Parathyroid adenoma (tissue), 2 donors: ENCODE measurements at regions not wholly inside any gene's neighbourhood (a gene's known extent, or its start where the extent isn't known, plus 50 kb on each side); places are given as distances from the start of the nearest gene placed in this dataset.
"Not testable (repeated sequence)": the region's sequence is repeated elsewhere in the genome, so short reads cannot be mapped to it uniquely, and the experiment has no call there.

Experiments used
- H2AFZ ChIP-seq: fragments of 300-600 bp; sonication (generic); one replicate; pipeline ENCODE4 v1.7.0; 2017; ENCODE audit warnings: antibody characterized with exemption, mild to moderate bottlenecking
- H3K27ac ChIP-seq: fragments of 300-600 bp; sonication (generic); one replicate; pipeline ENCODE4 v1.7.0; 2017
- H3K27me3 ChIP-seq: fragments of 300-600 bp; sonication (generic); one replicate; pipeline ENCODE4 v1.7.0; 2017; ENCODE audit warnings: low read length; ENCODE audit not compliant: control insufficient read depth, insufficient read depth
- H3K36me3 ChIP-seq: fragments of 300-600 bp; sonication (generic); one replicate; pipeline ENCODE4 v1.7.0; 2017; ENCODE audit warnings: low read length; ENCODE audit not compliant: control insufficient read depth, insufficient read depth
- H3K4me1 ChIP-seq: fragments of 300-600 bp; sonication (generic); one replicate; pipeline ENCODE4 v1.7.0; 2017; ENCODE audit warnings: control low read depth
- H3K4me2 ChIP-seq: fragments of 300-600 bp; sonication (generic); one replicate; pipeline ENCODE4 v1.7.0; 2017; ENCODE audit warnings: low read length
- H3K4me3 ChIP-seq: fragments of 300-600 bp; sonication (generic); one replicate; pipeline ENCODE4 v1.7.0; 2017; ENCODE audit warnings: low read depth, low read length
- H3K79me2 ChIP-seq: fragments of 300-600 bp; sonication (generic); one replicate; pipeline ENCODE4 v1.7.0; 2017; ENCODE audit warnings: control low read depth
- H3K9ac ChIP-seq: fragments of 300-600 bp; sonication (generic); one replicate; pipeline ENCODE4 v1.7.0; 2017; ENCODE audit warnings: mild to moderate bottlenecking
- H3K9me3 ChIP-seq: fragments of 300-600 bp; sonication (generic); one replicate; pipeline ENCODE4 v1.7.0; 2017; ENCODE audit warnings: low read length; ENCODE audit not compliant: control insufficient read depth
- TF ChIP-seq, protein P1 (sequence below): fragments of 300-600 bp; sonication (generic); IDR thresholded peaks from one replicate; pipeline ENCODE4 v1.7.0; 2017; ENCODE audit warnings: antibody characterized with exemption, mild to moderate bottlenecking
- donor health status: primary hyperparathyroidism.

DNA sequence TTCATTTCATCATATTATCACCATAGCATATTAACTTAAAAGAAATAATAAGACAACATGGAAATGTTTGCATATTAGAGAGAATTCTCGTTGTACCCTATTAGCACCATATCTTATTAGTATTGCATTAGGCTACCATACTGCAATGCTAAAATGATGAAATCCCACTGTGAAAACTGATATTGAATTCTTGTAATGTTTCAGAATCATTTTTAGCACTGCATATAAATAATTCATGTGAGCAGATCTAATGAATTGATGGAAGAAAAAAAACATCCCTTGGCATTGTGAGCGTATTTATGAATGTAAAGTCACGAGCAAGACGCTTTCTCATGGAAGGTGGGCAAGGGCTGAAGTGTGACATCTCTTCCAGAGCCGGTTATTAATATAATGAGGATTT, 257.1 kb upstream of the PTBP2 start:
- Histone ChIP-seq H3K4me1 (no peaks in the 10 kb centered on the region), H3K36me3 (no peaks in the 10 kb centered on the region), H3K9me3 (no peaks in the 10 kb centered on the region), H3K27ac (no peak overlapping the region), H3K79me2 (no peaks in the 10 kb centered on the region), H3K27me3 (no peaks in the 10 kb centered on the region), H3K9ac (no peak overlapping the region), H3K4me2 (no peak overlapping the region), H2AFZ (no peak overlapping the region), H3K4me3 (no peak overlapping the region)
- TF ChIP-seq, protein P1, sequence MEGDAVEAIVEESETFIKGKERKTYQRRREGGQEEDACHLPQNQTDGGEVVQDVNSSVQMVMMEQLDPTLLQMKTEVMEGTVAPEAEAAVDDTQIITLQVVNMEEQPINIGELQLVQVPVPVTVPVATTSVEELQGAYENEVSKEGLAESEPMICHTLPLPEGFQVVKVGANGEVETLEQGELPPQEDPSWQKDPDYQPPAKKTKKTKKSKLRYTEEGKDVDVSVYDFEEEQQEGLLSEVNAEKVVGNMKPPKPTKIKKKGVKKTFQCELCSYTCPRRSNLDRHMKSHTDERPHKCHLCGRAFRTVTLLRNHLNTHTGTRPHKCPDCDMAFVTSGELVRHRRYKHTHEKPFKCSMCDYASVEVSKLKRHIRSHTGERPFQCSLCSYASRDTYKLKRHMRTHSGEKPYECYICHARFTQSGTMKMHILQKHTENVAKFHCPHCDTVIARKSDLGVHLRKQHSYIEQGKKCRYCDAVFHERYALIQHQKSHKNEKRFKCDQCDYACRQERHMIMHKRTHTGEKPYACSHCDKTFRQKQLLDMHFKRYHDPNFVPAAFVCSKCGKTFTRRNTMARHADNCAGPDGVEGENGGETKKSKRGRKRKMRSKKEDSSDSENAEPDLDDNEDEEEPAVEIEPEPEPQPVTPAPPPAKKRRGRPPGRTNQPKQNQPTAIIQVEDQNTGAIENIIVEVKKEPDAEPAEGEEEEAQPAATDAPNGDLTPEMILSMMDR: no peak

GRCh38 chr1:96464991-96465390, 256.6 kb upstream of the PTBP2 start:
- H3K27me3 ChIP-seq: no peaks in the 10 kb centered on the region
- no peaks in the 10 kb centered on the region for H3K36me3 ChIP-seq
- no peaks in the 10 kb centered on the region for H3K79me2 ChIP-seq
- no peak overlapping the region for H3K4me2 ChIP-seq
- no peaks in the 10 kb centered on the region for H3K9me3 ChIP-seq
- TF ChIP-seq, protein P1: no peak
- H3K4me3 ChIP-seq: no peak overlapping the region
- no peaks in the 10 kb centered on the region for H3K4me1 ChIP-seq
- no peak overlapping the region for H3K27ac ChIP-seq
- no peak overlapping the region for H2AFZ ChIP-seq
- no peak overlapping the region for H3K9ac ChIP-seq

DNA sequence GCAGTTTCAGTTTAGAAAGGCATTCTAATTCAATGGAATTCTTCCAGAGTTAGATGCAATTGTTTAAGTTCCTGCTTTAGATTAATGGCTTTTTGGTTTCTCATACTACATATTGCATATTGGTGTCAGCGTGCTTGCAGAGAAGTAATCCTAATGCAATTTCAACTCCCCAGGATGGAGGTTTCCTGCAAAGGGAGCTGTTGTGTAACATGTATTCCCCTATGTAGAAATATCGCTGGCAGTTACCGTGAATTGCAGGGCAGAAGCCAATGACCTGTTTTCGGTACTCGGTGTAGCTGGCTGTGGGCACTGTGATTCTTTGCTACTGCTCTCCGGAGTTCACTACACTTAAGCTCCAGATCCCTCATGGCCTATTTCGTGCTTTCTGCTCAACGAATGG, 256.1 kb upstream of the PTBP2 start:
- no peaks in the 10 kb centered on the region for H3K4me1 ChIP-seq
- no peak overlapping the region for H3K9ac ChIP-seq
- no peaks in the 10 kb centered on the region for H3K27me3 ChIP-seq
- H3K4me3 ChIP-seq: no peak overlapping the region
- H3K27ac ChIP-seq: no peak overlapping the region
- H2AFZ ChIP-seq: no peak overlapping the region
- H3K79me2 ChIP-seq: no peaks in the 10 kb centered on the region
- H3K9me3 ChIP-seq: no peaks in the 10 kb centered on the region
- no peak overlapping the region for H3K4me2 ChIP-seq
- no peaks in the 10 kb centered on the region for H3K36me3 ChIP-seq
- TF ChIP-seq, protein P1: no peak

DNA sequence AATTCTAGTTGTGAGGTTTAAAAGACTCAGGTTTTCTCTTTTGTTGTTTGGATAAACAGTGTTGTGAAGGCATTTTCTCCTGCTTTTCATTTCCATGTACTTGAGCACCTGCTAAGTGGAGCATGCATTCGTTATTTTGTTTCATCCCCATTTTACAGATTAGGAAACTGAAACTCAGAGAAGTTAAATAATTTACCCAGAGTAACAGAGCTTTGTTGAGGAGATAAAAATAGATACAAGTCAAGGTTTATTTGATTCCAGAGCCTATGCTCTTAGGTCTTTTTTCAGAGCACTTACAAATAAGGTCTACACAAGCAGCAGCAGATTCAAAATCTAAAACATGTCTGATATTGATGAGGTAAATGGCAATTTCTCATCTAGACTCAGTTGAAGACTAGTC, 254.7 kb upstream of the PTBP2 start:
- no peaks in the 10 kb centered on the region for H3K4me1 ChIP-seq
- H3K27me3 ChIP-seq: no peaks in the 10 kb centered on the region
- H3K4me3 ChIP-seq: no peak overlapping the region
- H3K4me2 ChIP-seq: no peak overlapping the region
- no peaks in the 10 kb centered on the region for H3K79me2 ChIP-seq
- TF ChIP-seq, protein P1: no peak
- H3K27ac ChIP-seq: no peak overlapping the region
- H3K9ac ChIP-seq: no peak overlapping the region
- no peaks in the 10 kb centered on the region for H3K9me3 ChIP-seq
- H3K36me3 ChIP-seq: no peaks in the 10 kb centered on the region
- H2AFZ ChIP-seq: no peak overlapping the region

DNA sequence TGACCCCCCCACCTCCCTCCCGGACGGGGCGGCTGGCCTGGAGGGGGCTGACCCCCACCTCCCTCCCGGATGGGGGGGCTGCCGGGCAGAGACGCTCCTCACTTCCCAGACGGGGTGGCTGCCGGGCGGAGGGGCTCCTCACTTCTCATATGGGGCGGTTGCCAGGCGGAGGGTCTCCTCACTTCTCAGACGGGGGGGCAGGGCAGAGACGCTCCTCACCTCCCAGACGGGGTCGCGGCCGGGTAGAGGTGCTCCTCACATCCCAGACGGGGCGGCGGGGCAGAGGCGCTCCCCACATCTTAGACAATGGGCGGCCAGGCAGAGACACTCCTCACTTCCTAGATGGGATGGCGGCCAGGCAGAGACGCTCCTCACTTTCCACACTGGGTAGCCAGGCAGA, 251.9 kb upstream of the PTBP2 start:
- H3K9ac ChIP-seq, H3K79me2 ChIP-seq, H3K4me3 ChIP-seq, H2AFZ ChIP-seq, H3K27me3 ChIP-seq, H3K9me3 ChIP-seq, H3K27ac ChIP-seq, H3K4me1 ChIP-seq, H3K36me3 ChIP-seq, H3K4me2 ChIP-seq: not testable (repeated sequence)
